T-helper 9 cell (primary cell): ENCODE measurements at regions not wholly inside any gene's neighbourhood (a gene's known extent, or its start where the extent isn't known, plus 50 kb on each side); places are given as distances from the start of the nearest gene placed in this dataset.
"Not testable (repeated sequence)": the region's sequence is repeated elsewhere in the genome, so short reads cannot be mapped to it uniquely, and the experiment has no call there.

Experiments
- DNase-seq: peaks from one replicate; pipeline ENCODE4 v3.0.0-alpha.2; 2020

GRCh38 chr10:117492504-117492903, 50.0 kb upstream of the EMX2 start:
- no peak for DNase-seq

DNA sequence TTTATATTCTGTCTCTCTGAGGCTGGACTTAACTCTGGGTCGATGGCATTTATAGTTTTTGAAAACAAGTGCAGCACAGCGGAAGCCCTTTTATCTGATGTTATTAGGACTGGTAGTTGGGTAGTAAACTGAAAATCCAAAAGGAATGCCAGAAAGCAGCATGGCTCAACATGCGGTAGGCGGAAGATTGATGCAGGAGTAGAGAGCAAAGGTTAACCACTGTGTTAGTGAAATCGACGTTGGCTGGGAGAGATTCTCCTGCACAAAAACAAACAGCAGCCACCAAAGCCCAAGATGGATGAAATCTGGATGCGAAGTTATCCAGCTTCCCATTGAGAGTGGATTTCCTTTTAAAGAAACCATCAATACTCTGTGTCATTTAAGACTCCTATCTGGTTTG, 54.5 kb upstream of the EMX2 start:
- DNase-seq, result no peak

- DNase-seq, result no peak
Measured at GRCh38 chr10:117486606-117487005, 55.9 kb upstream of the EMX2 start.

GRCh38 chr10:117483056-117483590, 59.4 kb upstream of the EMX2 start:
- no peak for DNase-seq

- DNase-seq, result not testable (repeated sequence)
Measured at GRCh38 chr10:117481011-117481410, 61.5 kb upstream of the EMX2 start.

- DNase-seq, result no peak
Measured at GRCh38 chr10:117480097-117480496, 62.4 kb upstream of the EMX2 start.

DNA sequence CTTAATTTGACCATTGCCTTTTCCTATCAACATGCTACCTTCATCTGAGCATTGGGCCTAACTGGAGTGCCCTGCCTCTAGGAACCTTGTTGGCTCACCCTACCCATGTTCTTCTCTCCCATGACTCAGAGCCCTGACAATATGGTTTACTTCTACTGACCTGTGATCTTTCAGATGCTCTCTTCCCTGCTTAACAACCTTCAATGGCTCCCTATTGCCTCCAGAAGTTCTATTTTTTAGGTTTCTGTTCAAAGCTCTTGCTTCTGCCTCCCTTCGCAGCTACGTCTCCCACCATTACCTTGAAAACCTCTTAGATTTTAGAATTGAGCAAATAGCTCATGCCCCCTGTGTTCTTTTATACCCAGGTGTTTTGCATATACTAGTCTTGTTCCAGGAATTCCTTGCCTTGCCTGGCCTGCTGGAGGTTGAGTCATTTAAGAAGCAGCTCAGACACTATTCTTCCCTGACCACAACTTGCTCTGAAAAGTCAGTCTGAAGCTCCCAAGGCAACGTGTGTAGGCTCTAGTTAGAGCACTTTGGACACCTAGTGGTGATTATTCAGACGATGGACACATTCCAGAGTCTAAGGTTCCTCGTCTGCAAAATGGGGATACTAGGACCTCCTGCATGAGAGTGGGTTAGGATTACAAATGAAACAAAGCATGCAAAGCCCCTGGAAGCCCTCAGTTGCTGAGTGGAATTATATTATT, 64.4 kb upstream of the EMX2 start:
- no peak for DNase-seq

GRCh38 chr10:117477211-117477947, 65.2 kb upstream of the EMX2 start:
- no peak for DNase-seq

DNA sequence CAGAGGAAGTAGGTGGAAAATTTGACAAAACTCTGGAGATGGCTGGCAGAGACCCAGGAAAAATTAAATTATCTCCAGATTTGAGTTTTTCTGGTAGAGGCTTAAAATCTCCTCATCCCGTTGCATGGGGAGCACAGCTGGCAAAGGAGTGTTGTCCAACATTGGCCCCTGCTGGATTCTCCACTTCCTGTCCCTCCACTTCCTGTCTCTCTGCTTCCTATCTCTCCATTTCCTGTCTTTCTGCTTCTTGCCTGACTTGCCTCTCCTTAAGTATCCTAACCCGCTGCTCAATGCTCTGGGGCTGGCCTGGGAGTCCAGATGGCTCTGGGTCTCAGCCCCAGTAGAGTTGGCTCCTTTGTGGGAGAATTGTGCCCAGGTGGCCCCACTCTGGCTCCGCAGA, 65.8 kb upstream of the EMX2 start:
- DNase-seq, result no peak

DNA sequence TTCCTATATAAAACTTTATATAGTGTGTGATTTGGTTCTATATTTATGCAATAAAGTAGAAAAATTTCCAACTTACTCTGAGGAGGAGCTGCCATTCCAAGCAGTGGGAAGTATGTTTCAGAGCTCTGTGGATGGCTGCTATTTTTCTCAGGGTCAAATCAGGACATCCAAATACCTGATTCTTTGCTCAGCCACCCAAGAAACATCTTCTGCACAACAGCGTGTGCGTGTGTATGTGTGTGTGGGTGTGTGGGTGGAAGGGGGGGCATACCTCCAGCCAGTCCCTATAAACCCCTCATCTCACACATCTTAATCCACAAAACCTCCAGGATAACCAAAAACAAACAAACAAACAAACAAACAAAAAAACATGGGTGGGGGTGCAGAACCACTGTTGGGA, 66.3 kb upstream of the EMX2 start:
- no peak for DNase-seq

DNA sequence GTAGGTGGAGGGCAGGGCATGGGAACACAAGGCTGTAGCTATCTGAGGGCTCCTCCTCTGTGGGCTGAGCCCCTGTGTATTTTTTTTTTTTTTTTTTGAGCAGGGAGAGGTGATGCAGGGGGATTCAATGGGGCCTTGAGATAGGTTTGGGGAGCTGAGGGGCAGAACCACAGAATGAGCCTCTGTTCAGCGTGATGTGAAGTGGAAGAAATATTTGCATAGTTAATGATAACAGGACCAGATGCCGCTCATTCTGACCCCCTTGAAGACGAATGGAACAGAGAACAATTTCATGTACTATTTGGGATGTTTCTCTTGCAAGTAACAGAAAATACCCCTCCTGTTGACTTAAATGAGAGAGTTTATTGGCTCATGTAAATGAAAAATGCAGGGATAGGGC, 69.7 kb upstream of the EMX2 start:
- DNase-seq, result no peak

DNA sequence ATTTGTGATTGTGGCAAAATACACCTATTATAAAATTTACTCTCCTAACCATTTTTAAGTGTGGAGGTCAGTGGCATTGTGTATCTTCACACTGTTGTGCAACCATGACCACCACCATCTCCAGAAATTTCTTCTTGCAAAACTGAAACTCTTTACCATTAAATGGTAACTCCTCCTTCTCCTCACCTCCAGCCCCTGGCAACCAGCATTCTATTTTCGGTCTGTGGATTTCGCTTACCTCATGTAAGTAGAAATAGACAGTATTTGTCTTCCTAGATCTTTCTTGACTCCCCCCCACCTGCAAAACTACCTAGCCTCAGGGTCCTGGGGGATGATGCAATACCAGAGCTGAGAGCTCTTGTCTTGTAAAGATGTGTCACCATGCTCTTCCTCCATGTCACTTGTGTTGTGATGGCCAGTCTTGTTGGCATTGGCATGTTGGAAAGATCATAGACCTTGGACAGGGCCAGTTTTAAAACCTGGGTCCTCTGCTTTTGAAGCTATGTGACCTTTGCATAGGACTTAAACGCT, 71.1 kb upstream of the EMX2 start:
- no peak for DNase-seq

- DNase-seq, result no peak
Measured at GRCh38 chr10:117470733-117471132, 71.8 kb upstream of the EMX2 start.

GRCh38 chr10:117468665-117469064, 73.9 kb upstream of the EMX2 start:
- no peak for DNase-seq

- no peak for DNase-seq
Measured at GRCh38 chr10:117464176-117464575, 78.4 kb upstream of the EMX2 start.

- no peak for DNase-seq
Measured at GRCh38 chr10:117463545-117463920, 79.0 kb upstream of the EMX2 start.

DNA sequence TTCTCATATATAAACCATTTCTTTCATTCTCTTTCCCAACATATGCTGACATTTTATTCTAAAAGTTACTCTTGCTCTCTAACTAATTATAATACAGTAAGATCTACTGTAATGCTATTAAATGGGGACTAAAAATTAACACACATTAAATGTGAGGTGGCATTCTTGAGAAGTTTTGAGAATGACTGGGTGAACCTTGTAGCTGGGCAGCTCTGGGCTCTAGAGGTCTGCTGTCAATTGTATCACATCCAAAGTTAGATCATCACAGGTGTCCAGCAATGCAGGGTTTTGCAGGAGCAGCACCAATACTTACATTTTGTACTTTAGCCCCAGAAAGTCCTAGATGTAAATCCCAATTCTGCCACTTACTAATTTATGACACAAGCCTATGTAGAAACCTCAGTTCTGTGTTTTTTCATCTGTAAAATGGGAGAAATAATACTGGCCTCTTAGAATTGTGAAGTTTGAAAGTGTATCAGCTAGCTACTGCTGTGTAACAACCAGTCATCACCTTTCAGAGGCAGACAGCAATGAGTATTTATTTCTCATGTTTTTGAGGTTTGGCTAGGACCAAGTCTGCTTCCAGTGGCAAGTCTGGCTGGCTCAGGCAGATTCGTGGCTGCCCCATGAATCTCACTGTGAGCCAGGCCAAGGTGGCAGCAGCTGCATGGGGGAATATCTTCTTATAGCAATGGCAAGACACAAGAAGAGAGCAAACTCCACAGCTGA, 79.6 kb upstream of the EMX2 start:
- no peak for DNase-seq

DNA sequence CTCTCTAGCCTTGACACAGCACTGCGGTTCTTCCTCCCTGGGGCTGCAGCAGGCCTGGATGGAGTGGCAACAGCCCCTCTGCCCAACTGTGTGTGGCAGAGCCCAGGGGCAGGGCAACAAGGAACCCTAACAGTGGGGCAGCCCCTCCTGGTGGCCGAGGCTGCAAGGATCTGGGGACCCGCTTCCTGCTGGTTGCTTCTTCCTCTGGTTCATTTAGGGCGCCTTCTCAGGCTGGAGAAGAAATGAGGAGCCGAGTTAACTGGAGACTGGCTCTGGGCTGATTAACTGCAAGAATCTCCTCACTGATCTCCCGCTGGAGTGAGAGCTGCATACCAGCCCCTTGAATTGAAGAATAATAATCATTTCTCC, 80.1 kb upstream of the EMX2 start:
- no peak for DNase-seq

DNA sequence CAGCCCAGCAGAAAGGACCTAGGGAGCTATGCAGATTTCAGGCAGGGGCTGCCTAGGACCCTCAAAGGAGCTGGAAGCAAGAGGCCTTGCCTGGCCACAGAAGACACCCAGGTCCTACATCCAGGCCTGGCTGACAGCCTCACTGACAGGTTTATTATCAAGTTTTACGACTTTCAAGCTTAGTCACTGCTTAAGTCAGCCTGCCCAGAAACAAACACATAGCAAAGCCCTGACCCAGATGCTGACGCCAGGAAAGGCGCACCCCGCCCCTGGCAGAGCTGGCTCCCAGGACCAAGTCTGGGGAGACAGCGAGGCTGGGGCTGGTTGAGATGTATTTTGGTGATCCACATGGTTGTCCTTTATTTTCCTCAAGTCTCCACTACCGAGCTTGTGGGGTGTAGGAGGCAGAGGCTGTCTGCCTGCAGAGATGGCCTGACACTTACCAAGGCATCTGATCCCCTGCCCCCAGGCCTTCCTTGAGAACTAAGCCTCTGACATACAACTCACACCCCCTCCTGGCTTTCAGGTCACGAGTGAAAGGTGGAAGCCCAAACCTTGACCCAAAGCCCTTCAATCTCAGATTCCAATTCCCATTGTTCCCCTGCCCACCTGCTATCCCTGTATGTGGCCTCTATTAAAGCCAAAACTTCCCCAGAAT, 80.7 kb upstream of the EMX2 start:
- no peak for DNase-seq

- DNase-seq, result no peak
Measured at GRCh38 chr10:117460846-117461765, 81.4 kb upstream of the EMX2 start.

DNA sequence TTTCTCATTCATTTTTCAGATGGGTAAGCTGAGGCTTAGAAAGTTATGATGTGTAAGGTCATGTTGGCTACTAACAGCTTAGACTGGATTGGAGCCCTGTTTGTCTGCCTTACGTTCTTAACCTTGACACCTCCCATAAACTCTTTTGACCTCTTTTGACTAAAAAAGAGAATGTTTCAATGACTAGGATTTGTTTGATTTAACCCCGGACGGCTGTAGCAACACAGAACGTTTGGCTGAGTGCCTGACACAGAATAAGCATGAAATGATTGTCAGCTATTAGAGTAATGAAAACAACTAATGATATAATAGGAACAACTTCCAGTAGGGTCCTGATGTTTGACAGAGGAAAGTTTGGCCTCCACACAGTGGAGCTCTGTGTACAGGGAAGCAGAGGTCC, 83.3 kb upstream of the PDZD8 start:
- no peak for DNase-seq

- DNase-seq, result no peak
Measured at GRCh38 chr10:117457932-117458331, 82.7 kb upstream of the PDZD8 start.
